GM12872 (cell line): ENCODE measurements at regions not wholly inside any gene's neighbourhood (a gene's known extent, or its start where the extent isn't known, plus 50 kb on each side); places are given as distances from the start of the nearest gene placed in this dataset.

ENCODE experiments used
- CTCF ChIP-seq: IDR thresholded peaks from 3 replicates; pipeline ENCODE4 v1.5.1; 2011; ENCODE audit warnings: low read depth, mild to moderate bottlenecking, low read length, moderate library complexity; ENCODE audit not compliant: insufficient read depth

- no peak for TF ChIP-seq CTCF
Observed at GRCh38 chr1:184183919-184184318, 132.4 kb downstream of the TSEN15 start.

GRCh38 chr1:184185347-184185746, 133.8 kb downstream of the TSEN15 start:
- no peak for TF ChIP-seq CTCF

GRCh38 chr1:184186167-184186566, 134.6 kb downstream of the TSEN15 start:
- TF ChIP-seq CTCF: no peak

- no peak for TF ChIP-seq CTCF
Observed at GRCh38 chr1:184187097-184187496, 135.6 kb downstream of the TSEN15 start.

GRCh38 chr1:184188037-184188436, 136.5 kb downstream of the TSEN15 start:
- no peak for TF ChIP-seq CTCF

GRCh38 chr1:184189361-184189760, 137.8 kb downstream of the TSEN15 start:
- no peak for TF ChIP-seq CTCF

- no peak for TF ChIP-seq CTCF
Observed at GRCh38 chr1:184190616-184191015, 139.1 kb downstream of the TSEN15 start.

GRCh38 chr1:184191181-184191621, 139.7 kb downstream of the TSEN15 start:
- TF ChIP-seq CTCF: no peak
